C4-2B (cell line): ENCODE measurements at regions not wholly inside any gene's neighbourhood (a gene's known extent, or its start where the extent isn't known, plus 50 kb on each side); places are given as distances from the start of the nearest gene placed in this dataset.

ENCODE experiments used
- ZFX ChIP-seq: fragments of 450-650 bp; IDR thresholded peaks from 2 replicates; pipeline ENCODE4 v1.6.1; 2017
- TF ChIP-seq, protein P1 (sequence below): fragments of 450-650 bp; conservative IDR thresholded peaks from 2 replicates; pipeline ENCODE4 v1.5.1; 2017; ENCODE audit warnings: mild to moderate bottlenecking

DNA sequence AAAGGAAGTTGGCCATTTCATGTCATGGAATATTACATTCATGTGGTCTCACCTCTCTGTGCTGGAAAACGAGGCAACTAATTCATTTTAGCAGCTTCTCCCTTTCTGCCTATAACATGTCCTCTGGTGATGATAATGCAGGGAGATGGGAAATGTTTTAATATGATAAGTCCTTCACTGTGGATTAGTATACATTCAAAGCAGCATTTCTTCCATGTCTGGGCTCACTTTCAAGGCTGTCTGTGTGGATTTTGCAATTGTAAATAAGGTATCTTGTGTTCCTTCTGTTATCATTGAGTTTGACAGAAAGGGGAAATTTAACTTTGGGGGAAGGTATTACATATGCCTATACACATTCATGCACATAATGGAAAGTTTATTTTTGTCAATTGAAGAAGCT lies 374.7 kb upstream of the DAB1 start:
- TF ChIP-seq, protein P1, sequence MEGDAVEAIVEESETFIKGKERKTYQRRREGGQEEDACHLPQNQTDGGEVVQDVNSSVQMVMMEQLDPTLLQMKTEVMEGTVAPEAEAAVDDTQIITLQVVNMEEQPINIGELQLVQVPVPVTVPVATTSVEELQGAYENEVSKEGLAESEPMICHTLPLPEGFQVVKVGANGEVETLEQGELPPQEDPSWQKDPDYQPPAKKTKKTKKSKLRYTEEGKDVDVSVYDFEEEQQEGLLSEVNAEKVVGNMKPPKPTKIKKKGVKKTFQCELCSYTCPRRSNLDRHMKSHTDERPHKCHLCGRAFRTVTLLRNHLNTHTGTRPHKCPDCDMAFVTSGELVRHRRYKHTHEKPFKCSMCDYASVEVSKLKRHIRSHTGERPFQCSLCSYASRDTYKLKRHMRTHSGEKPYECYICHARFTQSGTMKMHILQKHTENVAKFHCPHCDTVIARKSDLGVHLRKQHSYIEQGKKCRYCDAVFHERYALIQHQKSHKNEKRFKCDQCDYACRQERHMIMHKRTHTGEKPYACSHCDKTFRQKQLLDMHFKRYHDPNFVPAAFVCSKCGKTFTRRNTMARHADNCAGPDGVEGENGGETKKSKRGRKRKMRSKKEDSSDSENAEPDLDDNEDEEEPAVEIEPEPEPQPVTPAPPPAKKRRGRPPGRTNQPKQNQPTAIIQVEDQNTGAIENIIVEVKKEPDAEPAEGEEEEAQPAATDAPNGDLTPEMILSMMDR = no peak
- TF ChIP-seq ZFX = no peak
